Common myeloid progenitor, CD34-positive (primary cell): ENCODE measurements at regions not wholly inside any gene's neighbourhood (a gene's known extent, or its start where the extent isn't known, plus 50 kb on each side); places are given as distances from the start of the nearest gene placed in this dataset.
A peak's percentile ranks its signal among the peaks of the same experiment; 100 is the strongest.

Source experiments
- CTCF ChIA-PET: fragments of 350-600 bp; sonication (Branson Sonifier 250); formaldehyde crosslinking; loops from one replicate; lab custom pipeline; 2021; ENCODE audit warnings: antibody characterized with exemption; lab: Charles Lee
- POLR2A ChIA-PET: fragments of 350-600 bp; sonication (Branson Sonifier 250); formaldehyde crosslinking; loops from one replicate; lab custom pipeline; 2021; ENCODE audit warnings: antibody characterized with exemption; lab: Charles Lee
- DNase-seq, 3 donors: peaks; one replicate each; pipeline versions ENCODE4 v3.0.0 to v3.0.0-alpha.2; 2013
- H3K27ac ChIP-seq, 2 experiments: 1 replicate in 1 of 2; 2 replicates in 1 of 2; pipeline ENCODE4 v1.7.0; 2013; ENCODE audit warnings: inconsistent platforms in 2 of 2, low read length in 2 of 2, mild to moderate bottlenecking in 2 of 2, low read depth in 1 of 2, moderate library complexity in 1 of 2; ENCODE audit not compliant: severe bottlenecking in 2 of 2, insufficient read depth in 1 of 2, poor library complexity in 1 of 2
- H3K27me3 ChIP-seq, 5 experiments: replicated peaks in 2 of 5; 1 replicate in 3 of 5; 2 replicates in 2 of 5; pipeline versions ENCODE4 v1.6.1 to v1.7.0; 2013; ENCODE audit warnings: low read length in 4 of 5, mild to moderate bottlenecking in 2 of 5, moderate library complexity in 2 of 5, inconsistent platforms in 1 of 5; ENCODE audit not compliant: insufficient read depth in 5 of 5, control insufficient read depth in 4 of 5
- H3K36me3 ChIP-seq, 4 experiments: 1 replicate in 2 of 4; 2 replicates in 2 of 4; pipeline versions ENCODE4 v1.6.1 to v1.7.0; 2013; ENCODE audit warnings: low read length in 3 of 4, control low read depth in 1 of 4, mild to moderate bottlenecking in 1 of 4; ENCODE audit not compliant: control insufficient read depth in 4 of 4, insufficient read depth in 4 of 4
- H3K4me1 ChIP-seq, 4 experiments: 1 replicate in 3 of 4; 2 replicates in 1 of 4; pipeline versions ENCODE4 v1.6.1 to v1.7.1; 2013; ENCODE audit warnings: low read length in 3 of 4, mild to moderate bottlenecking in 3 of 4, control low read depth in 1 of 4, inconsistent platforms in 1 of 4, moderate library complexity in 1 of 4; ENCODE audit not compliant: control insufficient read depth in 4 of 4, insufficient read depth in 4 of 4; ENCODE audit errors: control extremely low read depth in 1 of 4
- H3K4me3 ChIP-seq, 7 experiments: 1 replicate in 4 of 7; 2 replicates in 3 of 7; pipeline versions ENCODE4 v1.5.1 to v1.7.0; 2013; ENCODE audit warnings: mild to moderate bottlenecking in 7 of 7, low read length in 6 of 7, moderate library complexity in 6 of 7, inconsistent platforms in 2 of 7, low read depth in 2 of 7, control low read depth in 1 of 7; ENCODE audit not compliant: insufficient read depth in 4 of 7, control insufficient read depth in 1 of 7; ENCODE audit errors: extremely low read depth in 1 of 7
- H3K9me3 ChIP-seq, 5 experiments: 1 replicate in 4 of 5; 2 replicates in 1 of 5; pipeline versions ENCODE4 v1.6.1 to v1.7.1; 2013; ENCODE audit warnings: low read length in 4 of 5, mild to moderate bottlenecking in 2 of 5, inconsistent platforms in 1 of 5, low read depth in 1 of 5, moderate library complexity in 1 of 5; ENCODE audit not compliant: control insufficient read depth in 4 of 5, insufficient read depth in 2 of 5; ENCODE audit errors: control extremely low read depth in 1 of 5
- WGBS: methylation state at CpG from one replicate; pipeline ENCODE4 v1.1.5; 2013; ENCODE audit not compliant: insufficient coverage; 5-methylcytosine and 5-hydroxymethylcytosine counted together

GRCh38 chr10:1847361-1847760, 110.0 kb upstream of the ADARB2 start:
- H3K4me3 ChIP-seq: no peak overlapping the region
- H3K4me1 ChIP-seq: no peaks in the 10 kb centered on the region
- no peaks in the 10 kb centered on the region for H3K36me3 ChIP-seq
- H3K27ac ChIP-seq: no peak overlapping the region
- no peaks in the 10 kb centered on the region for H3K27me3 ChIP-seq
- WGBS: 92% methylated on average over 18 of the region's 18 CpGs
- ChIA-PET CTCF (no interaction called here), POLR2A (no interaction called here)
- H3K9me3 ChIP-seq: peaks cover 0 to 4% (median 0%) of the 10 kb centered on the region in 5 experiments
- DNase-seq: no peak

- WGBS: 96% methylated on average over 3 of the region's 8 CpGs
- no peak for DNase-seq
- Histone ChIP-seq H3K4me1 (no peaks in the 10 kb centered on the region), H3K36me3 (no peaks in the 10 kb centered on the region), H3K27ac (no peak overlapping the region), H3K9me3 (peaks cover 0 to 4% (median 0%) of the 10 kb centered on the region in 5 experiments), H3K27me3 (no peaks in the 10 kb centered on the region), H3K4me3 (no peak overlapping the region)
- ChIA-PET POLR2A (no interaction called here), CTCF (no interaction called here)
Observed at GRCh38 chr10:1846032-1846431, 108.7 kb upstream of the ADARB2 start.

- Histone ChIP-seq H3K27me3 (no peaks in the 10 kb centered on the region), H3K4me1 (no peaks in the 10 kb centered on the region), H3K36me3 (no peaks in the 10 kb centered on the region), H3K27ac (no peak overlapping the region), H3K9me3 (no peaks in the 10 kb centered on the region), H3K4me3 (no peak overlapping the region)
- 93% methylated on average over 2 of the region's 3 CpGs for WGBS
- DNase-seq: no peak
- ChIA-PET POLR2A (no interaction called here), CTCF (interaction anchor here (0.8 kb wide), 1 partner anchor 22 kb away, joined by 4 read pairs; no protein-coding TSS in a partner anchor)
Observed at GRCh38 chr10:1841759-1842158, 104.4 kb upstream of the ADARB2 start.

- 93% methylated on average over 2 of the region's 5 CpGs for WGBS
- no peak for DNase-seq
Observed at GRCh38 chr10:1829712-1830111, 92.4 kb upstream of the ADARB2 start.

DNA sequence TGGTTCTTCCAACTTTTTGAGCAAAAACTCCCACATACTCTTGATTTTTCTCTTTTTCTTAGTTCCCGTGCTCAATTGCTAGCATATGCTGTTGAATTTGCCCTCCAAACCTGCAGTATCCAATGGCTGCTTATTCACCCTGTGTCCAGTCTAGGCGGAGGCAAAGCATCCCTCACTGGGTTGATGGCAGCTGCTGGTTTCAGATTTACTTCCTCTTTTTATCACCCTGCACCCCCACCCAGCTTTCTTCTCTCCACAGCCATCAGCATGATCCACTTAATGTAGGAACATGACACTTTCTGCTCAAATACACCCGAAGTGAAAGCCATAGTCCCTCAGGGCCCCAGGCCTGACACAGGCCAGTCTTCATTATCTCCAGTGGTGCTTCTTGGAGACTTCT, 87.6 kb upstream of the ADARB2 start:
- Histone ChIP-seq H3K36me3 (no peaks in the 10 kb centered on the region), H3K9me3 (peaks cover 0 to 9% (median 0%) of the 10 kb centered on the region in 5 experiments), H3K4me1 (no peaks in the 10 kb centered on the region), H3K27me3 (peaks cover 0 to 3% (median 0%) of the 10 kb centered on the region in 5 experiments), H3K4me3 (no peak overlapping the region), H3K27ac (no peak overlapping the region)
- DNase-seq: peak in 2 of 3 donors; percentile 47 to 58
- CTCF ChIA-PET: no interaction called here
- POLR2A ChIA-PET: no interaction called here
- 73% methylated on average over 3 of the region's 3 CpGs for WGBS

More at GRCh38 chr10:1829712-1830111, 92.4 kb upstream of the ADARB2 start:
- H3K4me3 ChIP-seq: no peak overlapping the region
- H3K27me3 ChIP-seq: no peaks in the 10 kb centered on the region
- H3K9me3 ChIP-seq: peaks cover 0 to 5% (median 0%) of the 10 kb centered on the region in 5 experiments
- H3K36me3 ChIP-seq: no peaks in the 10 kb centered on the region
- ChIA-PET POLR2A (interaction anchor here (0.5 kb wide), 1 partner anchor 143 kb away, joined by 4 read pairs; no protein-coding TSS in a partner anchor), CTCF (no interaction called here)
- H3K27ac ChIP-seq: no peak overlapping the region
- H3K4me1 ChIP-seq: no peaks in the 10 kb centered on the region

DNA sequence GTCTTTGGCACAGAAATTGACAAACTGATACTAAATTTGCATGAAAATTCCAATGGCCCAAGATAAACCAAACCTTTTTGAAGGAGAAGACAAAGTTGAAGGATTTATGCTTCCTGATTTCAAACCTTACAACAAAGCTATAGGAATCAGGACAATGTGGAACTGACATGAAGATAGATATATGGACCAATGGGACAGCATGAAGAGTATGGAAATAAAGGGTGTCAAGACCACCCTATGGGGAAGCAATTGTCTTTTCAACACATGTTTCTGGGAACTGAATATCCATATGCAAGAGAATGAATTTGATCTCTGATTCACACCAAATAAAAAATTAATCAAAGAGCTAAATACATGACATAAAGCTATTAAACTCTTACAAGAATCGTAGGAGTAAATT, 77.2 kb upstream of the ADARB2 start:
- H3K27me3 ChIP-seq: no peaks in the 10 kb centered on the region
- no peak overlapping the region for H3K27ac ChIP-seq
- no peak overlapping the region for H3K4me3 ChIP-seq
- H3K9me3 ChIP-seq: peaks cover 0 to 17% (median 2%) of the 10 kb centered on the region in 5 experiments
- ChIA-PET CTCF (no interaction called here), POLR2A (no interaction called here)
- WGBS: no CpG with 5 or more reads among the region's 1 CpG
- DNase-seq: no peak
- no peaks in the 10 kb centered on the region for H3K36me3 ChIP-seq
- H3K4me1 ChIP-seq: no peaks in the 10 kb centered on the region

- H3K4me1 ChIP-seq: no peaks in the 10 kb centered on the region
- H3K27me3 ChIP-seq: no peaks in the 10 kb centered on the region
- H3K9me3 ChIP-seq: peaks cover 0 to 2% (median 0%) of the 10 kb centered on the region in 5 experiments
- H3K27ac ChIP-seq: no peak overlapping the region
- peak in 2 of 3 donors; percentile 2 to 31 for DNase-seq
- ChIA-PET POLR2A (no interaction called here), CTCF (no interaction called here)
- H3K4me3 ChIP-seq: no peak overlapping the region
- WGBS: 95% methylated on average over 25 of the region's 27 CpGs
- no peaks in the 10 kb centered on the region for H3K36me3 ChIP-seq
Observed at GRCh38 chr10:1809139-1809741, 71.9 kb upstream of the ADARB2 start.
